ENCODE measurements at regions not wholly inside any gene's neighbourhood (a gene's known extent, or its start where the extent isn't known, plus 50 kb on each side); places are given as distances from the start of the nearest gene placed in this dataset.
"Not testable (repeated sequence)": the region's sequence is repeated elsewhere in the genome, so short reads cannot be mapped to it uniquely, and the experiment has no call there.

GRCh38 chr15:31488437-31489204 is 162.0 kb downstream of the KLF13 start:
- DNase-seq: peak; percentile 59

- DNase-seq: no peak
Observed at GRCh38 chr15:31489281-31489680, 162.6 kb downstream of the KLF13 start.

GRCh38 chr15:31489801-31490646 is 163.4 kb downstream of the KLF13 start:
- no peak for DNase-seq

- DNase-seq: no peak
Observed at GRCh38 chr15:31494786-31495185, 168.2 kb downstream of the KLF13 start.

- no peak for DNase-seq
Observed at GRCh38 chr15:31495281-31495680, 168.6 kb downstream of the KLF13 start.

GRCh38 chr15:31497838-31498237 is 171.2 kb downstream of the KLF13 start:
- no peak for DNase-seq

- no peak for DNase-seq
Observed at GRCh38 chr15:31498329-31498728, 171.7 kb downstream of the KLF13 start.

- DNase-seq: no peak
Observed at GRCh38 chr15:31498756-31499155, 172.1 kb downstream of the KLF13 start.

GRCh38 chr15:31499236-31499952 is 172.8 kb downstream of the KLF13 start:
- no peak for DNase-seq

GRCh38 chr15:31499953-31500765 is 173.5 kb downstream of the KLF13 start:
- peak; percentile 50 for DNase-seq

GRCh38 chr15:31500766-31501449 is 174.3 kb downstream of the KLF13 start:
- DNase-seq: no peak

GRCh38 chr15:31501536-31502157 is 175.0 kb downstream of the KLF13 start:
- DNase-seq: no peak

- no peak for DNase-seq
Observed at GRCh38 chr15:31502541-31503229, 176.1 kb downstream of the KLF13 start.

GRCh38 chr15:31503256-31503655 is 176.6 kb downstream of the KLF13 start:
- no peak for DNase-seq

- no peak for DNase-seq
Observed at GRCh38 chr15:31503758-31504461, 177.3 kb downstream of the KLF13 start.

GRCh38 chr15:31504462-31504839 is 177.8 kb downstream of the KLF13 start:
- no peak for DNase-seq

- DNase-seq: not testable (repeated sequence)
Observed at GRCh38 chr15:31507573-31507972, 180.9 kb downstream of the KLF13 start.

- DNase-seq: no peak
Observed at GRCh38 chr15:31508656-31509055, 182.0 kb downstream of the KLF13 start.

GRCh38 chr15:31510057-31510456 is 183.4 kb downstream of the KLF13 start:
- DNase-seq: no peak

- DNase-seq: no peak
Observed at GRCh38 chr15:31511707-31512310, 185.2 kb downstream of the KLF13 start.
